ENCODE measurements at regions not wholly inside any gene's neighbourhood (a gene's known extent, or its start where the extent isn't known, plus 50 kb on each side); places are given as distances from the start of the nearest gene placed in this dataset.

- peak; percentile 40 for DNase-seq
These were observed 52.3 kb upstream of the BBX start for GRCh38 chr3:107470496-107470895.

Data from NCI-H146 (cell line).